ENCODE measurements at regions not wholly inside any gene's neighbourhood (a gene's known extent, or its start where the extent isn't known, plus 50 kb on each side); places are given as distances from the start of the nearest gene placed in this dataset.

DNA sequence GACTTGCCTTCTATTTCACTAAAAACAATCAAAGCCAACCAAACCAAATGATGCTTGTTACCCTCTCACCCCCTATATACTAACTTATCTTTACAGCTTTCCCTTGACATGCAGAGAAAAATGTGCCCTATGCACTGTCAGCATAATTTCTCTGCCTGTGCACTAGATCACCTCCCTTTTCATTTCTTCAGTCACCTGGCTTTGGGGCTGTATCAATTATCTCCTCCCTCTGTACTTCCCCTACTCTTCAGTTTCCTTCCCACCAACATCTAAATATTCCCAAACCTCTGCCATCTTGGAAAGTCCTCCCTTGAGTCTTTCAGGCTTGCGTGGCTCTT is 103.5 kb upstream of the TAPT1 start:
- no peak overlapping the region for H3K27ac Mint-ChIP-seq (ENCODE audit: unreplicated experiment)
- TF ChIP-seq, protein P1, sequence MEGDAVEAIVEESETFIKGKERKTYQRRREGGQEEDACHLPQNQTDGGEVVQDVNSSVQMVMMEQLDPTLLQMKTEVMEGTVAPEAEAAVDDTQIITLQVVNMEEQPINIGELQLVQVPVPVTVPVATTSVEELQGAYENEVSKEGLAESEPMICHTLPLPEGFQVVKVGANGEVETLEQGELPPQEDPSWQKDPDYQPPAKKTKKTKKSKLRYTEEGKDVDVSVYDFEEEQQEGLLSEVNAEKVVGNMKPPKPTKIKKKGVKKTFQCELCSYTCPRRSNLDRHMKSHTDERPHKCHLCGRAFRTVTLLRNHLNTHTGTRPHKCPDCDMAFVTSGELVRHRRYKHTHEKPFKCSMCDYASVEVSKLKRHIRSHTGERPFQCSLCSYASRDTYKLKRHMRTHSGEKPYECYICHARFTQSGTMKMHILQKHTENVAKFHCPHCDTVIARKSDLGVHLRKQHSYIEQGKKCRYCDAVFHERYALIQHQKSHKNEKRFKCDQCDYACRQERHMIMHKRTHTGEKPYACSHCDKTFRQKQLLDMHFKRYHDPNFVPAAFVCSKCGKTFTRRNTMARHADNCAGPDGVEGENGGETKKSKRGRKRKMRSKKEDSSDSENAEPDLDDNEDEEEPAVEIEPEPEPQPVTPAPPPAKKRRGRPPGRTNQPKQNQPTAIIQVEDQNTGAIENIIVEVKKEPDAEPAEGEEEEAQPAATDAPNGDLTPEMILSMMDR (IDR thresholded peaks at IDR 0.05; ENCODE audit: unreplicated experiment), result no peak
- no peaks in the 10 kb centered on the region for H3K4me1 Mint-ChIP-seq (ENCODE audit: unreplicated experiment)
- H3K9me3 Mint-ChIP-seq (ENCODE audit: unreplicated experiment), result no peaks in the 10 kb centered on the region
- no peak overlapping the region for H3K4me3 Mint-ChIP-seq (ENCODE audit: unreplicated experiment)
- peaks cover 1% of the 10 kb centered on the region for H3K27me3 Mint-ChIP-seq (ENCODE audit: unreplicated experiment)
- H3K36me3 Mint-ChIP-seq (ENCODE audit: low read depth, unreplicated experiment), result no peaks in the 10 kb centered on the region
- DNase-seq (ENCODE audit: low spot score), result no peak

GRCh38 chr4:16329125-16329796 is 103.0 kb upstream of the TAPT1 start:
- TF ChIP-seq, protein P1 (IDR thresholded peaks at IDR 0.05; ENCODE audit: unreplicated experiment), result no peak
- Mint-ChIP-seq H3K36me3 (ENCODE audit: low read depth, unreplicated experiment) (no peaks in the 10 kb centered on the region), H3K27ac (ENCODE audit: unreplicated experiment) (no peak overlapping the region), H3K4me3 (ENCODE audit: unreplicated experiment) (no peak overlapping the region), H3K27me3 (ENCODE audit: unreplicated experiment) (peaks cover 1% of the 10 kb centered on the region), H3K4me1 (ENCODE audit: unreplicated experiment) (no peaks in the 10 kb centered on the region), H3K9me3 (ENCODE audit: unreplicated experiment) (no peaks in the 10 kb centered on the region)
- no peak for DNase-seq (ENCODE audit: low spot score)

GRCh38 chr4:16322183-16322582 is 95.9 kb upstream of the TAPT1 start:
- DNase-seq (ENCODE audit: low spot score), result no peak
- Mint-ChIP-seq H3K27me3 (ENCODE audit: unreplicated experiment) (peaks cover 1% of the 10 kb centered on the region), H3K4me3 (ENCODE audit: unreplicated experiment) (no peak overlapping the region), H3K27ac (ENCODE audit: unreplicated experiment) (no peak overlapping the region), H3K9me3 (ENCODE audit: unreplicated experiment) (no peaks in the 10 kb centered on the region), H3K4me1 (ENCODE audit: unreplicated experiment) (no peaks in the 10 kb centered on the region), H3K36me3 (ENCODE audit: low read depth, unreplicated experiment) (peaks cover 4% of the 10 kb centered on the region)
- TF ChIP-seq, protein P1 (IDR thresholded peaks at IDR 0.05; ENCODE audit: unreplicated experiment), result no peak

DNA sequence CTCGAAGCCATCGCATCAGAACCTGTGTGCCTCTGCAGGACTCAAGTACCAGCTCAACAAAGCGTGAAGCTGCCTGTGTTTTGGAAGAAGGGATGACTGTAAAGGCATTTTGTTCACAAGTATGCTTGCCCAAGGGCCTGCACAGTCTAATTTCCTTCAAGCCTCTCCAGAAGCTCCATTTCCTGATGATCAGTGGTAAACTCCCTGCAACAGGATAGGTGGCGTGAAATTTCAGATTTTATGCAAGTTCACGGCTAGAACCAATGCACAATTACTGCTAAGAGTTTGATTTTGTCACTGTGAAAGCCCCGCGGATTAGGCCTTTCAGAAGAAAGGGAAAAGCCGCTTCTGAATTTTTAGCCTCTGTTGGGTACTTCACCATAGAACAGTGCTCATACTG is 89.2 kb upstream of the TAPT1 start:
- TF ChIP-seq, protein P1 (IDR thresholded peaks at IDR 0.05; ENCODE audit: unreplicated experiment), result no peak
- Mint-ChIP-seq H3K4me1 (ENCODE audit: unreplicated experiment) (no peaks in the 10 kb centered on the region), H3K36me3 (ENCODE audit: low read depth, unreplicated experiment) (no peaks in the 10 kb centered on the region), H3K4me3 (ENCODE audit: unreplicated experiment) (no peak overlapping the region), H3K9me3 (ENCODE audit: unreplicated experiment) (no peaks in the 10 kb centered on the region), H3K27me3 (ENCODE audit: unreplicated experiment) (no peaks in the 10 kb centered on the region), H3K27ac (ENCODE audit: unreplicated experiment) (no peak overlapping the region)
- no peak for DNase-seq (ENCODE audit: low spot score)

DNA sequence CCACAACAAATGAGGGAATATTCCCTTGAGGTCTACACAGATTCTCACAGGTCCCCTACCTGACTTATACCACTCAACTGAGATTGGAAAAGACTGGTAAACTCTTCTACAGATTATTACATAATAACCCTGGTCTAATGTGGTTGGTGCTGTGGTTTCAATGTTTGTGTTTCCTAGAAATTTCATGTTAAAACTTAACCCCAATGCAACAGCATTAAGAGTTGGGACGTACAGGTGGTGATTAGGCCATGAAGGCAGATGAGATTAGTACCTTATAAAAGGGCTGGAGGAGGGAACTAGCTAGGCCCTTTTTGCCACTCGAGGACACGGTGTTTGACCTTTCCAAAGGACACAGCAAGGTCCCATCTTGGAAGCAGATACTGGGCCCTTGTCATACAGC is 84.3 kb upstream of the TAPT1 start:
- TF ChIP-seq, protein P1 (IDR thresholded peaks at IDR 0.05; ENCODE audit: unreplicated experiment), result no peak
- no peaks in the 10 kb centered on the region for H3K36me3 Mint-ChIP-seq (ENCODE audit: low read depth, unreplicated experiment)
- H3K27me3 Mint-ChIP-seq (ENCODE audit: unreplicated experiment), result no peaks in the 10 kb centered on the region
- no peak overlapping the region for H3K27ac Mint-ChIP-seq (ENCODE audit: unreplicated experiment)
- no peaks in the 10 kb centered on the region for H3K9me3 Mint-ChIP-seq (ENCODE audit: unreplicated experiment)
- DNase-seq (ENCODE audit: low spot score), result no peak
- no peak overlapping the region for H3K4me3 Mint-ChIP-seq (ENCODE audit: unreplicated experiment)
- no peaks in the 10 kb centered on the region for H3K4me1 Mint-ChIP-seq (ENCODE audit: unreplicated experiment)
